GM18505 (cell line): ENCODE measurements at regions not wholly inside any gene's neighbourhood (a gene's known extent, or its start where the extent isn't known, plus 50 kb on each side); places are given as distances from the start of the nearest gene placed in this dataset.

Source experiments
- ATAC-seq: cut with Tn5 transposase; IDR thresholded peaks from one replicate; pipeline ENCODE4 v1.9.1; 2021; ENCODE audit not compliant: unreplicated experiment
- POLR2A ChIP-seq: IDR thresholded peaks from 4 replicates; pipeline ENCODE4 v1.6.1; 2011; ENCODE audit warnings: borderline replicate concordance; ENCODE audit not compliant: insufficient read depth, insufficient read length; ENCODE audit errors: extremely low read depth

- no peak for TF ChIP-seq POLR2A
- peak; percentile 20 for ATAC-seq
These were observed 93.3 kb downstream of the RCN1 start for GRCh38 chr11:32184041-32184722.

- peak; percentile 52 for ATAC-seq
- no peak for TF ChIP-seq POLR2A
These were observed 94.0 kb downstream of the RCN1 start for GRCh38 chr11:32184723-32185376.

GRCh38 chr11:32186118-32186517 is 95.2 kb downstream of the RCN1 start:
- TF ChIP-seq POLR2A, result no peak
- ATAC-seq, result no peak

- TF ChIP-seq POLR2A, result no peak
- ATAC-seq, result no peak
These were observed 96.2 kb downstream of the RCN1 start for GRCh38 chr11:32187111-32187510.

- no peak for ATAC-seq
- no peak for TF ChIP-seq POLR2A
These were observed 97.9 kb downstream of the RCN1 start for GRCh38 chr11:32188785-32189184.

- ATAC-seq, result no peak
- no peak for TF ChIP-seq POLR2A
These were observed 105.3 kb downstream of the RCN1 start for GRCh38 chr11:32196137-32196536.

- TF ChIP-seq POLR2A, result no peak
- ATAC-seq, result no peak
These were observed 107.2 kb downstream of the RCN1 start for GRCh38 chr11:32198053-32198452.

GRCh38 chr11:32200136-32200847 is 109.4 kb downstream of the RCN1 start:
- ATAC-seq, result no peak
- TF ChIP-seq POLR2A, result no peak

- TF ChIP-seq POLR2A, result no peak
- ATAC-seq, result no peak
These were observed 113.9 kb downstream of the RCN1 start for GRCh38 chr11:32204751-32205150.

GRCh38 chr11:32210556-32210955 is 119.7 kb downstream of the RCN1 start:
- TF ChIP-seq POLR2A, result no peak
- ATAC-seq, result no peak

- ATAC-seq, result no peak
- TF ChIP-seq POLR2A, result no peak
These were observed 122.3 kb downstream of the RCN1 start for GRCh38 chr11:32213223-32213622.

GRCh38 chr11:32215157-32215556 is 124.3 kb downstream of the RCN1 start:
- no peak for TF ChIP-seq POLR2A
- ATAC-seq, result no peak

- ATAC-seq, result no peak
- TF ChIP-seq POLR2A, result no peak
These were observed 125.9 kb downstream of the RCN1 start for GRCh38 chr11:32216749-32217148.

GRCh38 chr11:32219320-32219719 is 128.4 kb downstream of the RCN1 start:
- no peak for TF ChIP-seq POLR2A
- ATAC-seq, result no peak
